ENCODE measurements at regions not wholly inside any gene's neighbourhood (a gene's known extent, or its start where the extent isn't known, plus 50 kb on each side); places are given as distances from the start of the nearest gene placed in this dataset.

- TF ChIP-seq CTCF (IDR thresholded peaks at IDR 0.05; ENCODE audit: insufficient read depth, low read depth, low read length) (no peak), EZH2 (IDR thresholded peaks at IDR 0.05; ENCODE audit: insufficient read depth, low read length) (no peak)
Measured at GRCh38 chr6:28782113-28782673, 141.6 kb downstream of the TRIM27 start.
